VCaP (cell line): ENCODE measurements at regions not wholly inside any gene's neighbourhood (a gene's known extent, or its start where the extent isn't known, plus 50 kb on each side); places are given as distances from the start of the nearest gene placed in this dataset.

Experiments
- H3K27ac ChIP-seq: fragments of 450-650 bp; 2 replicates; pipeline ENCODE4 v1.5.1; 2017
- TF ChIP-seq, protein P1 (sequence below): fragments of 450-650 bp; conservative IDR thresholded peaks from 2 replicates; pipeline ENCODE4 v1.5.1; 2017; ENCODE audit warnings: mild to moderate bottlenecking, moderate library complexity

DNA sequence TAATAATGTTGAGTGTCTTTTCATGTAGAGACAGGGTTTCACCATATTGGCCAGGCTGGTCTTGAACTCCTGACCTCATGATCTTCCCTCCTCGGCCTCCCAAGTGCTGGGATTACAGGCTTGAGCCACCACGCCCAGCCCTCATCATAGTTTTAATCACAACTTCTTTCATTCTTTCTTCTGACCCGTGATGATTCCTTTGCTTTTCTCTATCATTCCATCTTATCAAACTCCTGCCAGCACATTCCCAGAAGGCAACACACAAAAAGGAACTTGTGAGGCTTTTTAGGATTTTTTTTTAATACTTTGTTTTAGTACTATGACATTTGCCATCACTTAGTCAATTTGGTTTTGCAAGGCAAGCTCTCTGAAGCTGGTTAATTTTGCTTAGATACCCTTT is 77.5 kb upstream of the MEOX2 start:
- TF ChIP-seq, protein P1, sequence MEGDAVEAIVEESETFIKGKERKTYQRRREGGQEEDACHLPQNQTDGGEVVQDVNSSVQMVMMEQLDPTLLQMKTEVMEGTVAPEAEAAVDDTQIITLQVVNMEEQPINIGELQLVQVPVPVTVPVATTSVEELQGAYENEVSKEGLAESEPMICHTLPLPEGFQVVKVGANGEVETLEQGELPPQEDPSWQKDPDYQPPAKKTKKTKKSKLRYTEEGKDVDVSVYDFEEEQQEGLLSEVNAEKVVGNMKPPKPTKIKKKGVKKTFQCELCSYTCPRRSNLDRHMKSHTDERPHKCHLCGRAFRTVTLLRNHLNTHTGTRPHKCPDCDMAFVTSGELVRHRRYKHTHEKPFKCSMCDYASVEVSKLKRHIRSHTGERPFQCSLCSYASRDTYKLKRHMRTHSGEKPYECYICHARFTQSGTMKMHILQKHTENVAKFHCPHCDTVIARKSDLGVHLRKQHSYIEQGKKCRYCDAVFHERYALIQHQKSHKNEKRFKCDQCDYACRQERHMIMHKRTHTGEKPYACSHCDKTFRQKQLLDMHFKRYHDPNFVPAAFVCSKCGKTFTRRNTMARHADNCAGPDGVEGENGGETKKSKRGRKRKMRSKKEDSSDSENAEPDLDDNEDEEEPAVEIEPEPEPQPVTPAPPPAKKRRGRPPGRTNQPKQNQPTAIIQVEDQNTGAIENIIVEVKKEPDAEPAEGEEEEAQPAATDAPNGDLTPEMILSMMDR, result no peak
- peak overlapping the region; percentile 55 for H3K27ac ChIP-seq

DNA sequence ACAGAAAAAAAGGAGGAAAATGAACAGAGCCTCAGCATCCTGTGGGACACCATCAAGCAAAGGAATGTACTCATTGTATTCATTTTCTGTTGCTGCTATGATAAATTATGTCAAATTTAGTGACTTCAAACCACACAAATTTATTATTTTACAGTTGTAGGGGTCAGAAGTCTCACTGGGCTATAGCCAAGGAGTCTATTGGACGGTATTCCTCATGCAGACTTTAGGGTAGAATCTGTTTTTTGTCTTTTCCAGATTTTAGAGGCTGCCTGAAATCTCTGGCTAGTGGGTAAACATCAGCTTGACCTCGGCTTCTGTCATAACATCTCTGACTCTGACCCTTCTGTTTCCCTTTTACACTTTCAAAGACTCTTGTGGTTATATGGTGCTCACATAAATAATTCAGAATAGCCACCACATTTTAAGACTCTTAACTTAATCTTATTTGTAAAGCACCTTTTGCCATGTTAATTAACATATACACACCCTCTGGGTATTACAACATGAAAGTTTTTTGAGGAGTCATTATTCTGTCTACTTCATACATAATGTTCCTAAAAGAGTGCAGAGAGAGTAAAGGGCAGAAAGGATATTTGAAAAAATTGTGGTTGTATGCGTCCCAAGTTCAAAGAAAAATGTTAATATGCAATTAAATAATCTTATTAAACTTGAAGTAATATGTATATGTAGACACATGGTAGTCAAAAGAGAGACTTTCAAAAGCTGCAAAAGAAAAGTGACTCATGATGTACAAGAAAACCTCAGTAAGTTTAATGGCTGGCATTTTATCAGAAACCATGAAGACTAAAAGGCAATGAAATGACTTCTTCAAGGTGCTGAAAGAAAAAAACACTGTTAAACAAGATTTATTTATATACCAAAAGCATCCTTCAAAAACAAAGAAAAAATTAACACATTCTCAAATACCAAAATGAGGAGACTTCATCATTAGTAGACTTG is 70.8 kb upstream of the MEOX2 start:
- no peak overlapping the region for H3K27ac ChIP-seq
- TF ChIP-seq, protein P1, result no peak

DNA sequence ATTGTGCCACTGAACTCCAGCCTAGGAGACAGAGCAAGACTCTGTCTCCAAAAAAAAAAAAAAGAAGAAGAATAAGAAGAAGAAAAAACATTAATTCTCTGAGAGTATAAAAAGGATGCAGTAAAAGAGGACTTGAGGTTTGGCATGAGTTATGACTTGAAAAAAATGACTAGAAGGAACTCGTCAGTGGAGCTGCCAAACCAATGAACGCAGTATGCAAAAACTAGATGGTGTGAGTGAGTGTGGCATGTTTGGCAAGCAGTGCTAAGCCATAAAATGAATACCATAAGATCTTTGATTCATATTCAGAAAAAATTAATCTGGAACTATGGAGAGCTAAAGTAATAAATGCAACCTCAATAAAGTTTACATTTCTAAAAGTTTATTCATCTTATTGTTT is 68.6 kb upstream of the MEOX2 start:
- no peak overlapping the region for H3K27ac ChIP-seq
- TF ChIP-seq, protein P1, result no peak

DNA sequence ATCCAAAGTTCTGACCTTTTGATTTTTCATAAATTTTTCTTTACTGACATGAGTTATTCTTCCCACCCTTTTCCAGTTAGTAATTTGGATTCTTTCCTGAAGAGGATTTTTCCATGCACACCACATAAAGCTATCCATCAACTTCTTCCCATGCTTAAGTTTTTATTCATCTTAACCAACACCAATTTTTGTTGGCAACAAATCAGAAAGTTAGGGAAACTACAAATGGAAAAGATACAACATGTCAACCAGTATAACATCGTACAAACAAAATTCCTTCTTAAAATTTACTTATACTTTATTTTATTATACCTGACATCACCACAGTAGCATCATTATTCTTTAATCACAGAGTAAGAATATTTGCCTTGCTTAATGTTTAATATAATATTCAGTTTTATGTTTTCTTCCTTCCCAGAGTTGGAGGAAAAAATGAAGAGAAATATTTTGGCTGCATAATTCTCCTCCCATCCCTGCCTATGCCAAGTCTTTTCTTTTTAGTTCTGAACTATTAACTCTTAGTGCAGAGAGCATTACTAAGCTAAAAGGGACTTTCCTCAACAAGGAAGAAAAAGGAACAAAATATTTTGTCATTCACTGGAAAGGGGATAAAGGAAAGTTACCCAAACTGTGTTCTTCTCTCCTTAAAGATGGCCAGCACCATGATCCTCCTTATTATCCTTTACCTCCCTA is 67.5 kb upstream of the MEOX2 start:
- no peak overlapping the region for H3K27ac ChIP-seq
- TF ChIP-seq, protein P1, result no peak

DNA sequence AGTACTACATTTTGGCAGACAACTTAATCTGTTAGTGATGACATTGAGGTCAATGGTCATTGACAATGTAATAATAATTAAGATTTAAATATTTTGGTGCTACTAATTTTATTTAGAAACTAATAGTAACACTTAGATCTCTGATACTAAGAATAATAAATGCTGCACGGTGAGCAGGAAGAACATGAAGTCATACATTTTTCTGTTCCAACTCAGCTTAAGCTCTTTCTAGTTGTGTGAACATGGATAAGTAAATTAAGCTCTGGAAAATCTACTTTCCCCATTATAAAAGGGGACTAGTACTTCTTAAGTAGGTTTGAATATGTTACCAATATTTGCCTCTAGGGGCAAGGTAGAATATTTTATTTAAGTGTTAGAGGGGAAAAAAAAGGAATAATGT is 65.9 kb upstream of the MEOX2 start:
- TF ChIP-seq, protein P1, result no peak
- H3K27ac ChIP-seq, result no peak overlapping the region

DNA sequence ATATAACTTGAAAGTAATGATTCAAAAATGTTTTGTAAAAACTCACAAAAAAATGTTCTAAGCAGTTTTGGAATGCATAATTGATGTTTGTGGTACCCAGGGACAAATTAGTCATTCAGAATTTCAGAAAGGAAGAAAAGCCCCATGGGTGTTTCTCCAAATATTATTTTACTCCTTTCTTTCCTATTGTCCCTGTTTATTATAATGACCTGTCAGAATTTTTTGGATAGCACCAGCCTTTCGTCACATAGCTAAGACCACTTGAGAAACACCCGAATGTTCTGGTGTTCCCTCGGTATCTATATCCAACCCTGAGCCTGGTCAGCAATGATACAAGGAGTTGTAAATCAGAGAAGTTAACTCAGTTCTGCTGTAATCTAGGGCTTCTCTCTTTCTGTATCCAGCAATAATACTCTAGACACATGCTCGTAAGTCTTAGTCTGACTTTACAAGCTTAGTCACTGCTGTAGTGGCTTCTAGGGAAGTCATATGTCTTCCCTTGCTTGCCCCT is 64.8 kb upstream of the MEOX2 start:
- TF ChIP-seq, protein P1, result no peak
- no peak overlapping the region for H3K27ac ChIP-seq

DNA sequence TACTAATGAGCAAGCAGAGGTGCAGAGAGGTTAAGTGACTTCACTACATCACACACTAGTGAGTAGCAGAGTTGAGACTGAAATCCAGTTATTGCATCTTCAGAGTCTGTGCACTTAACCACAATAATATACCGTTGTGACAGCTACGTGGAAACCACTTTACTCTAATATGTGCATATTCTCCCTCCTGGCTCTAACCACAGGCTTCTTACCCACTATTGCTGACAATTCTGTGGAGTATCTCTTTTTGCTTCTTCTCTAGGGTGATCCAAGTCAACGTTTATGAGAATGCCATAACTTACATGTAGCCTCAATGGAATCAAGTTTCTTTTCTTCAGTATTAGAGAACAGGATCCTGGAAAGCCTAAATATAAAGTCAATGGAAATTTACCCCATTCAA is 64.2 kb upstream of the MEOX2 start:
- H3K27ac ChIP-seq, result no peak overlapping the region
- TF ChIP-seq, protein P1, result no peak
